Activated CD8-positive, alpha-beta memory T cell treated with anti-CD3 and anti-CD28 coated beads for 4 hours (primary cell): ENCODE measurements at regions not wholly inside any gene's neighbourhood (a gene's known extent, or its start where the extent isn't known, plus 50 kb on each side); places are given as distances from the start of the nearest gene placed in this dataset.

Source experiments
- DNase-seq, 2 donors: peaks; one replicate each; pipeline ENCODE4 v3.0.0-alpha.2; 2020; ENCODE audit warnings: low read depth in 2 of 2

DNA sequence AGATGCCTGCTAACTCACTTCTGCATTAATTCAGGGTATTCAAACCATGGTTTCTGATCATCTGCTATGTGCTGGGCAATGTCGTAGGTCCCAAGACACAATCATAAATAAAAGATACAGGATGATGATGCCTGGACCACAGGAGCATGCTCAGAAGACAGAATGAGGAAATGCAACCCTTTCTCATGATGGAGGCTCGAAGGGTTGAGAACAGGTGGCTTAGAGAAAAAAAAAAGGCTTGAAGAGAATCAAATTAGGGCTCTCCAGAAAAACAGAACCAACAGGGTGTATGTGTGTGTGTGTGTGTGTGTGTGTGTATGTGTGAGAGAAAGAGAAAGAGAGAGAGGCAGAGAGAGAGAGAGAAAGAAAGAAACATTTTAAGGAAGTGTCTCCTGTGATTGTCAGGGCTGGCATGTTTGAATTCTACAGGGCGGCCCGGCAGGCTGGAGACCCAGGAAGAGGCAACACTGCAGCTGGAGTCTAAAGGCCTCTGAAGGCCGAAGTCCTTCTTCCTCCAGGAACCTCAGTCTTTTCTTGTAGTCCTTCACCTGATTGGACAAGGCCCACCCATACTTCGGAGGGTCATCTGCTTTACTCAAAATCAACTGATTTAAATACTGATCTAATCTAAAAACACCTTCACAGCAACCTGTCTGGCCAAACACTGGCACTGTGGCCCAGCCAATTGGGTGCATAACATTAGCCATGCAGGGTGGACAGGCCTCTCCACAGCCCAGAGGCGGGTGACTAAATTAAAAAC is 143.8 kb downstream of the ERMARD start:
- DNase-seq = no peak

- DNase-seq = no peak
These were observed 143.0 kb downstream of the ERMARD start for GRCh38 chr6:169894377-169894960.

GRCh38 chr6:169893624-169894023 is 142.2 kb downstream of the ERMARD start:
- DNase-seq = no peak

DNA sequence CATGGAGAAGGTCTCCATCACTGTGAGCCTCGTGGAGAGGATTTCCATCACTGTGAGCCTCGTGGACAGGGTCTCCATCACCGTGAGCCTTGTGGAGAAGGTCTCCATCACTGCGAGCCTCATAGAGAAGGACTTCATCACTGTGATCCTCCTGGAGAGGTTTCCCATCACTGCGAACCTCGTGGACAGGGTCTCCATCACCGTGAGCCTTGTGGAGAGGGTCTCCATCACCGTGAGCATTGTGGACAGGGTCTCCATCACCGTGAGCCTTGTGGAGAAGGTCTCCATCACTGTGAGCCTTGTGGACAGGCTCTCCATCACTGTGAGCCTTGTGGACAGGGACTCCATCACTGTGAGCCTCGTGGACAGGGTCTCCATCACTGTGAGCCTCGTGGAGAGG is 140.4 kb downstream of the ERMARD start:
- no peak for DNase-seq

- DNase-seq = no peak
These were observed 140.0 kb downstream of the ERMARD start for GRCh38 chr6:169891421-169891820.

GRCh38 chr6:169890901-169891300 is 139.5 kb downstream of the ERMARD start:
- no peak for DNase-seq

DNA sequence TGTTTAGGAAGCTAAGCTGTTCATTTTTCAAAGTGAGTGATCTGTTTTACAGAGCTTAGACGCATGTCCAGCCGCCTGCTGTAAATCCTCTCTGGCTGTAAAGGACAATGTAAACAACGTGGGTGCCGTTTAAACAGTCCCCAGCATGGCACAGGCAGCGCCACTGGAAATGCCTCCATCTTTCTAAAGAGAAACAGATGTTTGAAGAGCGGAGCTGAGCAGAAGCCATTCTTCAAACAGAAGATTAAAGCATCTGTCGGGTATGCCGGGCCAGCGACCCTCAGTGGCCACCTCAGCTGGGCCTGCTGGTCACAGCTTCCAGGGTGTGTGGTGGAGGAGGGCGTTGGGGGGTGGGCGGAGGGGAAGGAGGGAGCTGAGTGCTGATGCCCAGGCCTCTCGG is 138.6 kb downstream of the ERMARD start:
- no peak for DNase-seq

DNA sequence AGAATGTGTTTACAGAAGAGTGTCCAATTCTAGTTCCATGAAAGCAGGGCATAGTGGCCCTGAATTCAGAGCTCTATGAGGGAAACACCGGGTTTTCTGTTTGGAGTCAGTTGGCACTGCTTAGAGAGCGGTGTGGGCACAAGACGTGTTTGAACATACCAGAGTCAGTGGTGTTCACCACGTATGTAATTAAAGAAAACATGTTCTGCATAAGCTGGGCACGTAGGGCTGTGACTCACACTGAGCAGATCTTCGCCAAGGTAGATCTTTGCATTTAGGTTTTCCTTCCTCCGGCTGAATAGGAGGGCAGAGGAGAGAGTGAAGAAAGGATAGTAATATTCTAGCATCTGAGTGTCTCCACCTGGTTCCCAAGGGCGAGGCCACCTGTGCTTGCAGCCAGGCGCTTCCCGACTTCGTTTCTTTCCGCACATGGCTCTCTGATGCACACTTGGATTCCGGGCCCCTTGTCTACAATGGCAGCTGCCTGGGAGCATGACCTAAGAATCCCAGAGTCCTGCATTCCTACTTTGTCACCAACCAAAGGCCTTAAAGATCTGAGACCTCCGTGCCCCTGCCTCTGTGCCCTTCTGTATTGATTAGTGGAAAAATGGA is 136.2 kb downstream of the ERMARD start:
- no peak for DNase-seq

GRCh38 chr6:169886631-169887227 is 135.3 kb downstream of the ERMARD start:
- DNase-seq = no peak

GRCh38 chr6:169885831-169886230 is 134.4 kb downstream of the ERMARD start:
- no peak for DNase-seq

- no peak for DNase-seq
These were observed 133.7 kb downstream of the ERMARD start for GRCh38 chr6:169885131-169885530.

DNA sequence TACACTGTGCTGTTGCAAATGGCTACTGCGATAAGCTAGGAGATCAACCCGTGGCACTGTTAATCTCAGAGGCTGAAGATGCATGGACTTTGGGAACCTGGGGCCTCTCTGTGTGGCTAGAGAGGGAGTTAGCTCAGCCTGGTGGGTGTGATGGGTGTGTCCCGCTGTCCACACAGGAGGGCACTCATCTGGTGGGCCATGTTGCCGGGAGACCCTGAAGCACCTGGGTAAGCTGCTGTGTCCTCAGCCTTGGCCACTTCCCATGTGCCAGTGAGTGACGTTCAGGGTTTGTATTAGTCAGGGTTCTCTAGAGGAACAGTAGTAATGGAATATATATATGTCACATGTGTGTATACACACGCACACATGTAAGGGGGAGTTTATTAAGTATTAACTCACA is 132.7 kb downstream of the ERMARD start:
- no peak for DNase-seq

DNA sequence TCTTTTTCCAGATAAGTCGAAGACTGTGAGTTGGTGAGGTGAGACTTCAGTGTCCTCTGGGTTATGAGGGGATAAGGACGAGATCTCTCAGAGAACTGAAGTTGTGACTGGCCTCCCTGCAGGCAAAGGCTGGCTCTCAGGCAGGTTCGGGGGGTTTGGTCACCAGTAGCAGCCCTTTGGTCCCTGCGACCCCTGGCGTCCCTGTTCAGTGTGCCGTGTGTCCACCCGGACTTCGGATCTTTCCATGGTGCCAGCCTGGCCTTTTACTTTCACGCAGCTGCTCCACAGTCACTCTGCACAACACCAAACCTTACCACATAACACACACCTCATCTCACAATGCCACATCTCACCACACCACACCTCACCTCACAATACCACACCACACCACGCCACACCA is 131.9 kb downstream of the ERMARD start:
- DNase-seq = no peak

- DNase-seq = no peak
These were observed 130.6 kb downstream of the ERMARD start for GRCh38 chr6:169881976-169882375.

- DNase-seq = no peak
These were observed 130.0 kb downstream of the ERMARD start for GRCh38 chr6:169881398-169881797.

DNA sequence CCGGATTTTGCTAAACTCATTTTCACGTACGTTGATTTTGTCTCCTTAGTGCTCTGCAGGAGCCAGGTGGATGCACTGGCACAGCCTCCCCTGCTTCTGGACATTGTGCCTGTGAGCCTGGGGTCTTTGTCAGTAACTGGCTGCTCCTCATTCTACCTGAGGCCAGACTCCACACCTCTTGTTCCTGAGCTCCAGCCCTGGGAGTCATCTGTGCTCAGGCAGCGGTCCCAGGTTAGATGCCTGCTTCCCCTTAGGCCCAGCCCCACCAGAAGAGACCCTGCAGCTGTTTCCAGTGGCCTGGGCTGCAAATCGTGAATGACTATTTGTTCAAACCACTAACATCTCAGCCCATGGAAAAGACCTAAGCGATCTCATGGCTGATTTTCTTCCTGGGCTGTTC is 129.1 kb downstream of the ERMARD start:
- no peak for DNase-seq

DNA sequence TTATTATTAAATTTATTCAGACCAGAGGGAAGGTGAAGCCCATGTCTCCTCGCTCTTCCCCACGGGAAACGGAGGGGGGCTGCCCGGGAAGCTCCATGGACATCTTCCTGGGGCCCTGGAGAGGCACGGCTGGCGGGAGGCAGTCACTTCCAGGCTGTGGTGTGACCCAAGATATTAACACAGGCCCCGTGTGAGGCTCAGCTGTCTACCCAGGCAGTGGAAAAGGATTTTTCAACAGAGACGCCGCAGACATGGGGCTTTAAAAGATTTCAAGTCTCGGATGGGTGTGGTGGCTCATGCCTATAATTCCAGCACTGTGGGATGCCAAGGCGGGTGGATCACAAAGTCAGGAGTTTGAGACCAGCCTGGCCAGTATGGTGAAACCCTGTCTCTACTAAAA is 117.9 kb downstream of the ERMARD start:
- no peak for DNase-seq

- peak; percentile 31 to 47 for DNase-seq
These were observed 117.0 kb downstream of the ERMARD start for GRCh38 chr6:169868458-169868857.

DNA sequence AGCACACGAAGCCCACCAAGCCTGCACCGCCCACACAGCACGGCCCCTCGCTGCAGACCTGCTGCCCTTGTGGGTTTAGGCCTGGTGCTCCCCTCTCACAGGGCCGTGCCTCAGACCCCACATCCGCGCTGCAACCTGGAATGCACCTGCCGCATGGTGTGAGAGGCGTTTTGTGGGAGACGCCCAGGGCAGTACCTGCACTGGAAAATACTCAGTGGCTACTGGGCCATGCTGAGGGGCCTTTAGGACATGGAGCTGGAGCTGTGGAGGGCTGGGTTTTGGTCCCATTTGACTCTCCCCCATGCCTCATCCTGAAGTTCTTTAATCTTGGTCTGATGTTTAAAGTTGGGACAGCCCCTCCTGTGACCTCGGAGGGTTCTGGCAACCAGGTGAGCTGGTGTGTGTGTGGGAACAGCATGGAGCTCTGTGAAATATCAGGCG is 116.3 kb downstream of the ERMARD start:
- no peak for DNase-seq

- DNase-seq = no peak
These were observed 115.5 kb downstream of the ERMARD start for GRCh38 chr6:169866668-169867521.

DNA sequence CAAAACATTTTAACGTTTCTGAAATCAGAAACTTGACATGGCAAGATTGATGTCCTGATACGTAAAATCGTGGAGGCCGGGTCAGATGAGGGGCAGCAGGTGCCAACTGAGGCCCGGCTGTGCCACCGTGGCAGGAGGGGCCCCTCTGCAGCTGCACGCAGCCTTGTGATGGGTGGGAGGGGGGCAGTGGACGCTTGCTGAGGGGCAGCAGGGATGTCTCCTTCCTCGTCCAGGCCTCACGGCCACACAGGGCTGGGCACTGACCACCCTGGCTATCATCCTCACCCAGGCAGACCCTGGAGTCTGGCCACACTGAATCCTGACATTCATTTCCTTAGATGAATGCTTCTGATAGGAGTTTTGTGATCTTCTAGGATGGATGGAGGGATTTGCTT is 114.7 kb downstream of the ERMARD start:
- no peak for DNase-seq
